ENCODE measurements at regions not wholly inside any gene's neighbourhood (a gene's known extent, or its start where the extent isn't known, plus 50 kb on each side); places are given as distances from the start of the nearest gene placed in this dataset.
"Not testable (repeated sequence)": the region's sequence is repeated elsewhere in the genome, so short reads cannot be mapped to it uniquely, and the experiment has no call there.

DNA sequence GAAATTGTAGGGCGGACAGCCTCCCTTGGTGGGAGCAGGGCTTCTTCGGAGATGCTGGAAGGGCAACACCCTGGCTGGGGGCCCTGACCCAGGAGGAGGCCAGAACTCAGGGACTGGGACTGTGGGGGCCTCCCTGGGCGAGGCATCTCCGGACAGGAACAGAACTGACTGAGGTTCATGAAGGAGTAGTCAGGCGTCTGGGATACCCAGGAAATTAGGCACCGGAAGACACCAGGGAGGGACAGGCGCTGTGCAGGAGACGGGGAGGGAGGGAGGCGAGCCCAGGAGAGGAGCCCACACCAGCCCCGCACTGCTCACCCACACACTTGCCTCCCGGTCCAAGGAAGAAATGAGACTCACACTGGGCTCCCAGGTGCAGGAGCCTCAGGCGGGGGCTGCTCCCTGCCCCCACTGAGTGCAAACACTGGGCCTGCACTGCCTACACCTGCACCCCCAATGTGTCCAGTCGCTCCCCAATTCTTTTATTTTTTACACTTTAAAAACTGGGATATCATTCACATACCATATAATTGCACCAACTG is 262.6 kb upstream of the SFSWAP start:
- DNase-seq (ENCODE audit: low read depth in 2 of 2): no peak

DNA sequence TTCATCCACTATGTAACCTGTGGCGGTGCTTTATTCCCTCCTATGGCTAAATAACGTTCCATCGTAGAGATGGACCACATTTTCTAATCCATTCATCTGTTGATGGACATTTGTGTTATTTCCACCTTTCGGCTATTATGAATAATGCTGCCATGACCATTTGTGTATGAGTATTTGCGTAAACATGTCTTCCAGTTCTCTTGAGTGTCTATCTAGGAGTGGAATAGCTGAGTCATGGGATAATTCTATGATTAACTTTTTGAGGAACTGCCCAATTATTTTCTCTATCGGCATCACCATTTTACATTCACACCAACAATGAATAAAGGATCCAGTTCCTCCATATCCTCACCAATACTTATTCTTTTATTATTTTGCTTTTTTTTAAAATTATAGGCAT is 261.9 kb upstream of the SFSWAP start:
- no peak for DNase-seq (ENCODE audit: low read depth in 2 of 2)

DNA sequence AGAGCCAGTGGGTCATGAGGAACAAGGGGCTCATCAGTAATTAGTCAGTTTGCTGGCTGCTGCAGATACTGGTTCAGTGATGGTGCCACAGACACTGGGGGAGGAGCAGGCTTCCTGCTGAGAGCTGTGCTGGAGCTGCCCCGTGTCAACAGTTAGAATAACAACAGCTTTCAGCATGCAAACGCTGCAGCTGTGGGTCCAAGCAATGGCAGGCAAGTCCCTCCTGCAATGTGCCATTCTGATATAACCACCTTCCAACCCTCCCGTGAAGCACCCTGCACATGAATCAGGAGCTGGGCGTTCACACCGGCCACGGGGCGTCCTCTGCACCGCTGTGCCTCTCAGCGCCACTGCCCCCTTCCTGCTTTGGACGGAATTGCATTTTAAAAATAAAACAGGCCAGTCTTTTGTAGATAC is 258.4 kb upstream of the SFSWAP start:
- peak in 1 of 2 donors; percentile 14 for DNase-seq (ENCODE audit: low read depth in 2 of 2)

DNA sequence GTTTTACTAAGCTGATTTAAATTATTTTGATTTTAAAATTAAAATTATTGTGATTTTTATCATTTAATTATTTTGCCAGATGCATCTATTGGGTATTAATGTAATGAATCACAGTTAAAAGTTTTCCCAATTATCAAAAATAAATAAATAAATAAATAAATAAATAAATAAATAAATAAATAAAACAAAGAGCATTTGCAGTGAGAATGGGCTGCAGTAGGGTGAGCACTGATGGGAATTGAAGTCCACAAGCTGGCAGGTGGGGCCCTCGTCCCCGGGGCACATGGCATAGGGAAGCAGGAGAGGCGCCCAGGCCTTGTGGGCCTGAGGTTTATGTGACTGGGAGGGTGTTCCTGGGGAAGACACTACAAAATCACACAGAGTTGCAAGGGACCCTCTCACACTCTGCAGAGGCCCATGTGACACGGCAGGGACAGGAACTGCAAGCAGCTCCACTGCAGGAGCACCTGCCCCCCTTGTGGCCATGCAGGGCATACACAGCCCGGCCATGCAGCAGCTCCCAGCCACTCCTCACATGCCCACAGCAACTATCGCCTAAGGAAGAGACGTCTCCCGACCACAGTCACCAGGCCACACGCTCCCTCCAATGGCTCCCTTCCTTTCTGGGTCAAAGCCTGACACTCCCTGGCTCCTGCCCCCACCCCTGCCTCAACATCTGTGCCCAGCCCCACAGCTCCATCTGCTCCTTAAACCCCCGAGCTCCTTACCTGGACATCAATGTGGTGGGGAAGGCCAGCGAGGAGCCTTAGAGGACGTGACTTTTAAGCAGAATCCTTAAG is 256.3 kb upstream of the SFSWAP start:
- peak; percentile 33 to 48 for DNase-seq (ENCODE audit: low read depth in 2 of 2)

DNA sequence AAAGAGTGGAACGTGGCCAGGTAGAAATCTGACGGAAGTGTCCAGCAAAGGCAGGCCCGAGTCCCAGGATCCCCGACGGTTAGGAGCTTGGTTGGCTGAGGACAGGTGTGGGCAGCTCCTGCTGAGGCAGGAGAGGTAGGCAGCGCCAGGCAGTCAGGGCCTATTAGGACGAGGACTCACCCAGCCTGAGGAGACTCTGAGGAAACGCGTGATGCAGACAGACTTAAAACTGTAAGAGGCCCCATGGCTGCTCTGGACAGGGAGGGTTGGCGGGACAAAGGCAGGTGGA is 255.7 kb upstream of the SFSWAP start:
- DNase-seq (ENCODE audit: low read depth in 2 of 2): no peak

DNA sequence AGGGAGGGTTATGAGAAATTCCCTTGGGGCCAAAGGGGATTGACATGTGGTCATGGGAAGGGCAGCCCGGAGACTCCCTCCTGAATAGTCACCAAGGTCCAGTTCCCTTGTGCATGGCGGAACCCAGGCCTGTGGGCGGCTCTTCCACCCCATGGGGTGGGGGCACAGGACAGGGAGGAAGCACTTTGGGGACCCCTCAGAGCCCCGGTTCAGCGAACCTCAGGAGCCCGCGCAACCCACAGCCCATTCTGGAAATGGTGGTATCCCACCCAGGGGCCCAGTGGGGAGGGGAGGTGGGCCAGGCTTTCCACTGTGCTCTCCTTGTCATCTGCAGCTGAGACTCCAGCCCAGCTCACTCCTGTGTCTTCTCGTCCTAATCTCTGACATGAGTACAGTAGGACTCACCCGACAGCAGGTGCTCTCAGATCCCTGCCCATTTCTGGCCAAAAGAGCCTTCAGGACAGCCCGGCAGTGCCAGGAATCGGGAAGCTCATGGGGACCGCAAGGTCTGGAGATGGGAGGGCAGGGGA is 255.2 kb upstream of the SFSWAP start:
- no peak for DNase-seq (ENCODE audit: low read depth in 2 of 2)

DNA sequence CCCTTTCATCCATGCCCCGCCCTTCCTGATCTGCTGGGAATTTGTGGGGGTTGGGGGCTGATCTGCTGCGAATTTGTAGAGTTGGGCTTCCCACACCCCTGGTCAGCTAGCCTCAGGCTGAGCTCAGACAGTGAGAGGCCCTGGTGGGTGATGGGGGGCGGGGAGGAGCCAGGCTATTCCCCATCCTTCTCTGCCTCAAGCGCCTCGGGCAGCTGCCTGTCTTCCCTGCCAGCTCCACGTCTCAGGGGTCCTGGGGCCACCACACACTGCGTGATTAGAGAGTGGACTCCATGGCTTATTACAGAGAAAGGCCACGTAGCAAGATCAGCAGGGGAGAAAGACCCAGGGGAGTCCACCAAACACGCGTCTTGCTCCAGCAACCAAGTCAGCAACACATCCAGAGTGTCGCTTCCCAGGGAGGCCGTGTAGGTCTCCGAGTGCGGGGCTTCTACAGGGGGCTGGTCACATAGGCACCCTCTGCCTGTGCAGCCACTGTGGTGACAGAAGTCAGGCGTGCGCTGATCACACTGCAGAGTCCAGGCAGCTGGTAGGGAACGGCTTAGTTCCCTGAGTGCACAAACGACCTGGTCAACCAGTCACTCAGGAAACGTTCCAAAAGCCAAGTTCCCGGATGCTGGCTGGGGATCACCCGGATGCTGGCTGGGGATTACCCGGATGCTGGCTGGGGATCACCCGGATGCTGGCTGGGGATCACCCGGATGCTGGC is 254.4 kb upstream of the SFSWAP start:
- peak in 1 of 2 donors; percentile 39 for DNase-seq (ENCODE audit: low read depth in 2 of 2)

DNA sequence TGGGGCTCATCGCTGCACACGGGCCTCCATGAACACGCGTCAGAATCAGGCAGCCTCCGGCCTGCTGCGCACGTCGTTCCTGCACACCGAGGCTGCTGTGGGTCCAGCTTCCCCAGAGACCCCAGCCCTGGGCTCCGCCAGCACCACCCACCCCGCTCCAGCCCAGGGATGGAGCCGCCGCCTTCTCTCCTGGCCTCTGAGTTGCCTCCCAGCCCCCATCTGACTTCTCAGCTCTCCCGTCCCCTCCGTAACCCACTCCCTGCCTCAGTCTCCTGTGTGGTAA is 253.9 kb upstream of the SFSWAP start:
- no peak for DNase-seq (ENCODE audit: low read depth in 2 of 2)

DNA sequence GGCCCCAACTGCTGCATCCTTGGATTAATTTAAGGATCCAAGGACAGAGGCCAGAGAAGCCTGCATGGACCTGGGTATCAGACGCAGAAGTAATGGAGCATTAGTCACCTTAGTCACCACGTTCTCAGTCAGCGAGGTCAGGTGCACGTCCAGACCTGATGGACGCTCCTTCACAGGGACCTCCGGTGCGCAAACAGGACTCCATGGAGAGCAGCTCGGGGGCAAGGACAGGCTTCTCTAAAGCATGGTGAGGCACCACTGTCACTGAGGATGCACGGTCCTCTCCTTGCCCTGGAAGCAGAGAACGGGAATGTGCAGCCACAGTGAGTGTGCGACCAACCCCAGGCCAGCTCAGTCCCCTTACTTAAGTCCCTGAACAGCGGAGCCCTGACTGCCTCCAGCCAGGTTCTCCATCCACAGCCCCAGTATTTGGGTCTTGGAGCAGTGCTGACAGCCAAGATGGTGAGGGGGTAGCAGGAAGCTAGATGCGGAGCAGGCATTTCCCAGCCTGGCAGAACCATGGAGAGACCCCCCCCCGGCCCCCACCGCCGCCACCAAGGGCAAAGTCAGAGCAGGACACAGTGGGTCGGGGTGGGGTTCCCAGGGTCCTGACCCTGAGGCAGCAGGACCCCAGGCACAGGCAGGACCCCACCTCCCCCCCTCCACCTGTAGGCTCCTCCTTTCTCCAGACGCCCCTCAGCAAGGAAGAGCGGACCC is 253.4 kb upstream of the SFSWAP start:
- DNase-seq (ENCODE audit: low read depth in 2 of 2): no peak

DNA sequence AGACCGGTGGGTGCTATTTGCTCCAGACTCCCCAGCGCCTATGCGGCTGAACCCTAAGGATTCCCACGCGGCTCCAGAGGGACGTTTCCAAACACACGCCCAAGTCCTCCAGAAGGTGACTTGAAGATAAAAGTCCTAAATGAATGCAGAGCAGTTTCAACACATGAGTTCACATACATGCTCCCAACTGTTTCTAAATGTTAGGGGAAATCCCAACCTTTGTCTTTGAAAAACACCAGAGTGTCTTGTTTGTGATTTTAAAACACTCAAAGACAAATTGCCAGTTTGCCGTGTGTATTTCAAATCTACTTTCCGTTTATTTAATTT is 252.9 kb upstream of the SFSWAP start:
- no peak for DNase-seq (ENCODE audit: low read depth in 2 of 2)

DNA sequence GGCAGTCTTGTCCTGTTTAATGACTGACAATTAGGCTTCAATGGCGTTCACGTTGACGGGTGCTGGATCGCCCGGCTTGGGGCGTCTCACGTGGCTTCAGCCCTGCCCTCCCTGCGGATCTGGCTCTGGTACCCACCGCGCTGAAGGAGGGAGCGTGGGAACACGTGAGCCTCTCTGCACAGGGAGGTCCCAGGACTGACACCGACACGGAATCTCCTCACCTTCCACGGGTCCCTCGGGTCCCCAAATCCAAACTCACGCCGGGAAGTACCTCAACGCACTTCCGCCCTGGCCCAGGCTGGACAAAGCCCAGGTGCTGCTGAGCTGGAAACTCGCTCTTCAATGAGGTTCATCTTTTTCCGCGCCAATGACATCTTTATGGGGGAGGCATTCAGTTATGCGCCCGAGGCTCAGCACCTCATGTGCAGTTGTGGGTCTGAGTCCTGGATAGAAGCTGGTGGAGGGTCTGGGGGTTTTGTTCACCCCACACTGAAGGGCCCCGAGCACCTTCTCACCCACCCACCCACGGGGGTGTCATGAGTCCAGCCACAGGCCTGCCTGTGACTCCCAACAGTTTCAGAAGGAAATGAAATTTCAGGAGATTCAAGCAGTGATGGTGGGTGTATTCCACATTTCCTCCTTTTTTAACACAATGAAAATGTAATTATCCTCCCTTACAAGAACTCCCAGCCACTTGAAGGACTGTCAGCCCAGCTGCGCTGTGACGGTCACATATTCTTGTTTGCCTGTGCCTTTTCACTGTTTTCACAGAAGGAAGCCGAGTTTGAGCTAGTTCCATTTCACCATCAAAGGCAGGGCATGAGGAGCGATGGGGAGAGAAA is 251.7 kb upstream of the SFSWAP start:
- no peak for DNase-seq (ENCODE audit: low read depth in 2 of 2)

DNA sequence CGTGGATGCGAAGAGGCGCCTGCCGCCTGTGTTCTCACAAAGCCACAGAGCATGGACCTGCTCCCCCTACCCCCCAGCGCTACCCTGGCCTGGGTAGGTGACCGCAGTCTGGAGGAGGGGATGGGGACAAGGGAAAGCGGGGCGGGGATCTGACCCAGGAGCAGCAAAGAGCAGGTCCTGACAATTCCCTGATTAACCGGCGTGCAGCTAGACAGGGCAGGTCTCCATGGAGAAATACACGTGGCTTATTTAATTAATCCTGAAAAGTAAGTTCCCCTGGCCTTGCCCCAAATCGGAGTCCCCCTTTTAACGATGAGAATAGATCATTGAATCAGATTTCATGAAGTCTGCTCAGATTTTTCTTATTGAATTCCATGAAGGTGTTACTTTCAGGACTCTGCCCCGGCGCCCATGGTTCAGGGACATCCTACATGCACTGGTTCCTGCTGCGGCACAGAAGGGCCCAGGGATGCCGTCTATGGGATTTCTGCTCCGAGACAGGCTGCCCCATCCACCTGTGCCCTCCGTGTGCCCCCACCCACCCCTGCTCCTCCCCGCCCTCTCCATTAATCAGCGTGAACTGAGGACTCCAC is 251.0 kb upstream of the SFSWAP start:
- DNase-seq (ENCODE audit: low read depth in 2 of 2): no peak

DNA sequence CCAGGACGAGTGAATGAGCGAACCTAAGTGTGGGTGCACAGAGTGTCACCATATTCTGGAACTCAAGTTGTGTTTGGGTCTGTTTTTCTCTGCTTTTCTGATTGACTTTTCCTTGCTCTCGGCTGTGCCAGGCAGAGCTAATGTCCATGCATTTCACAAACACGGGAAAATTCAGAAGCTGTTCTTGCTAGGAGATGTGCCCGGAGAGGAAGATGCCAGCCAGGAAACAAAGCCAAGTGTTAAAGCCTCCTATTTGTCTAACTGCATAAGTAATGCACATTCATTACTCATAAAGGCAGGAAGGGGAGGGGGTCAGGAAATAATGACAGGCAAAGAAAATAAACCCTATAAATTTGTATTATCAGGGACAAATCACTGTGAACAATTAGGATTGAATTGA is 250.4 kb upstream of the SFSWAP start:
- DNase-seq (ENCODE audit: low read depth in 2 of 2): no peak

DNA sequence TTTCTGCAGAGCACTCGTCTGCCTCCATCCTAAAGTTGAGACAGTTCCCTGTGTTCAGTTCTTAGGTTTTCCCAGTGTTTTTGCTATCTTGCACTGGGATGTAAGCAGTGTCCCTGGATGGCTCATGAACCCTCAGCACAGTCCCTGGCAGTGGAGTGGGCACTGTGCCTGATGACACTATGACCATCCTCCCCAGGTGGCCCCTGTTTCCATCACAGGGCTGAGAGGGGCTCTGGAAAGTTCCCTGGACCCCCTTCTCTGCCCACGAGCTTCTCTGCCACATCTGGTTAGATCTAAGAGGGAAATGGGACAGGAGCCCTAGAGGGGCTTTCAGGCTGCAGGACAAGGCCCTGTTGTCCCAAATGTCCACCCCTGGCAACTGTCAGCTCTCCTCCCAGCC is 249.8 kb upstream of the SFSWAP start:
- DNase-seq (ENCODE audit: low read depth in 2 of 2): no peak

DNA sequence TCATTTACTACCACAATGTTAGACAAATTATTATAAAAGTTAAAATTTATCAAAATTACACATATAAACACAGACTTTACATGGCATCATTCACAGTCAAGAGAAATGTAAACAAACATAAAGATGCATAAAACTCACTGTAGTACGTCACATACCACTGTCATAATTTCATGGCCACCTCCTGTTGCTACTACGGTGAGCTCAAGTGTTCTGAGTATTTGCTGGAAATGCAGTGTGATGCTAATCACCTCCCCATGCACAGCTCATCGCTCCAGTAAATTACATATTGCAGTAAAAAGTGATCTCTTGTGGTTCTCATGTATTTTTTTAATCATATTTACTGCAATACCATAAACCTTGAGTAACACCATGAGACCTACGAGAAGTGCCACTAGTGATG is 247.7 kb upstream of the SFSWAP start:
- no peak for DNase-seq (ENCODE audit: low read depth in 2 of 2)

DNA sequence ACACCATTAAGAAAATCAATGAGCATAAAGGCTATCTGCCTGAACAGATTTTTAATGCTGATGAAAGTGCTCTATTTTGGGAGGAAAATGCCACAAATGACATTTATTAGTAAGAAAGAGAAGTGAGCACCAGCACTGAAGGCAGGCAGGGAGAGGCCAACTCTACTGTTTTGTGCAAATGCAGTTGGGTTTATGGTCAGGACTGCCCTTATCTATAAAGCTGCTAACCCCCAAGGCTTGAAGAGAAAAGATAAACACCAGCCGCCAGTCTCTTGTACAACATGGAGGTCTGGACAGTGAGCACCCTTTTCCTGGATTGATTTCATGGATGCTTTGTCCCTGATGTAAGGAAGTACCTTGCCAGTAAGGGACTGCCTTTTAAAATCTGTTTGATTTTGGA is 246.8 kb upstream of the SFSWAP start:
- DNase-seq (ENCODE audit: low read depth in 2 of 2): no peak

DNA sequence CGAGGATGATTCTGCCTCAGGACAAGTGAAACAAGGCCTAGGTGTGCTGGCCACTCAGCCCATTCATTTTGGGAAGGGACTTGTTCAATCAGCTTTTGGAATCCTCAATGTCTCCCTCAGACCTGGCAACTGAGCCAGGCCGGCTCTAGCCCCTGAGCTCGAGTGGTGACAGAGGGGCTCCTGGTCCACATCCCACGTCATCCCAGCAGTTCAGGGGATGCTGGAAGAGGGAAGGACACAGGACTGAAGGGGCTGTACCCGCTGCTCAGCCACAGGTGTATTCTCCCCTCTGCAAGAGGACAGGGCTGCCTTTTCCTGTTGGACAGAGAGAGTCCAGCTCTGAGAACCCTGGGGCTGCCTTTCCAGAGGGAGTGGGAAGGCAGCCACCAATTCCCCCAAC is 244.6 kb upstream of the SFSWAP start:
- DNase-seq (ENCODE audit: low read depth in 2 of 2): no peak

DNA sequence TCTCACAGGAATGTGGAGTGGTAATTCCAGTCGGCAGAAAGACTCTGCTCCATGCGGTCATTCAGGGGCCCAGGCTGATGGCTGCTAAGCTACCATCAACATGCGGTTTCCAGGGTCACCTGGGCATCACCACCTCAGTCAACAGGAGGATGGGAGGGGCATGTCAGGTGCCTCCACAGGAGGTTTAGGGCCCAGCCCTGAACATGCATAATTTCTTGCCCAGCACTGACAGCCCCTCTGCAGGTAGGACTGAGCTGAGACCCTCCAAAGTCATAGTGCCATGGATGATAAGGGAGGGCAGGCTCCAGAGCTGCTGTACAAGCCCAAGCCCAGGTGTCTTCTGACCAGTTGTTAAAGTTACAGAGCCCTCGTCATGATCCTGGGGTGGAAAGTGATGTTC is 244.0 kb upstream of the SFSWAP start:
- DNase-seq (ENCODE audit: low read depth in 2 of 2): no peak

DNA sequence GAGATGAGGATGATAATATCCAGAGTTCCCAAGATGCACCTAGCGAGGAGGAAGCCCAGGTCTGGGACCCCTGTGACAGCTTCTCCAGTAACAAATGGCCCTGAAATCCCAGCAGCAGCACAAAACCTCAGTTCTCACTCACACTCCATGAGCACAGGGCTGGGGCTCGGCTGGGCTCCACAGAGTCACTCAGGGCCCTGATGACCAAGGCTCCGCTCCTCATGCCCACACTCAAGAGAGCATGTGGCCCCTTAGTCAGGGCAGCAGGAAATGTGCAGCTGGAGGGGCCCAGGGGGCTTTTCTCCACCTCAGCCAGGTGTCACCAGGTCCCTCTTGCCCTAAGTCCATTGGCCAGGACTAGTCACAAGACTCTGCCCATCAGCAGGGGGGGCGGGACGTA is 242.7 kb upstream of the SFSWAP start:
- no peak for DNase-seq (ENCODE audit: low read depth in 2 of 2)

DNA sequence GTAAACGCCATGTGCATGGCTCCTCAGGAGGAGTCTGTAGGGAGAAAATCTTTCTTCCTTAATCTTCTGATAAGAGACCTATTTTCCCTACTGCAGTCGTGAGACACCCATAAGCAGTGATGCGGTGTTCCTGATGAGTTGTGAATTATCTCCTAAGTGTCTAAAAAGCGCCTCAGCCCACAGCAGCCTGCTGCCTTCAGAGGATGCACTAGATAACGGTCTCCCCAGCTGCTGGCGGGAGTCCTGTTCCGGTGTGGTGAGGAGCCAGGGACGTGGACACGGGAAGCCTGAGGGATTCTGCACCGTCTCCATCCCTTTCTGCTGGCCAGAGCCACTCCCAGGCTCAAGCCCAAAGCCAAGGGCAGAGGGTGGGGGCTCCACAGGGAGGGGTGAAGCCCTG is 240.9 kb upstream of the SFSWAP start:
- DNase-seq (ENCODE audit: low read depth in 2 of 2): not testable (repeated sequence)

DNA sequence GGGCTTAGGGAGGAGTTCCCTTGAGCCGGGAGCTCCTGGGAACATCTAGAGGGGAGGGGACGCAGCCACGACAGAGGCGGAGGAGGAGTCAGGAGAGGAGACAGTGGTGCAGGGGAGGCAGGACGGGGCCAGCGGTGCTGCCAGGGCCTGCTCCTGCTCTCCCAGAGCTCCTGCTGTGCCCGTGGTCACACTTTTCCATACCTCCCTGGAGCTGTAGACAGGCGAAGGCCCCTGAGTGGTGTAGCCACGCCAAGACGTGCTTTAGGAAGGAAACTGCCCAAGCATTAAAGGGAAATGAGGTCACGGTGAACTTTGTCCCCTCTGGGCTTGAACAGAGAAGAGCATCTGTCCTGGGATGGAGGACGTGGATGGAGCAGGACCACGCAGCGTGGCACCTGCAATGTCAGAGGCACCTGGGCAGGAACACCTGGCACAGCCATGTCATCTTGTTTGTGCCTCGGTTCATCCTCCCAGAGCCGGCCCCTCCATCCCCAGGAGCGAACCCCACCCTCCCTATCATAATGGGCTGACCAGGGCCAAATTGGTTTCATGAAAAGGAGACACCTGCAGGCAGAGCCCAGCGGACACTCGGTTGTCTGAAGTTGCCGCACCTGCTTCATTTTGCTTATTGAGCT is 239.5 kb upstream of the SFSWAP start:
- no peak for DNase-seq (ENCODE audit: low read depth in 2 of 2)
